CD4-positive, alpha-beta T cell treated with Interleukin-10 for 1 hour (primary cell): ENCODE measurements at regions not wholly inside any gene's neighbourhood (a gene's known extent, or its start where the extent isn't known, plus 50 kb on each side); places are given as distances from the start of the nearest gene placed in this dataset.
"Not testable (repeated sequence)": the region's sequence is repeated elsewhere in the genome, so short reads cannot be mapped to it uniquely, and the experiment has no call there.

ENCODE experiments used
- DNase-seq: peaks from one replicate; pipeline ENCODE4 v3.0.0-alpha.2; 2020

- no peak for DNase-seq
Measured at GRCh38 chr15:45962733-45963132, 327.9 kb downstream of the SQOR start.

- DNase-seq, result no peak
Measured at GRCh38 chr15:45970542-45970941, 335.7 kb downstream of the SQOR start.

- DNase-seq, result no peak
Measured at GRCh38 chr15:45980366-45980765, 345.5 kb downstream of the SQOR start.

- no peak for DNase-seq
Measured at GRCh38 chr15:45981625-45982024, 346.8 kb downstream of the SQOR start.

GRCh38 chr15:45991863-45992262, 357.0 kb downstream of the SQOR start:
- no peak for DNase-seq

- no peak for DNase-seq
Measured at GRCh38 chr15:45993072-45993471, 358.2 kb downstream of the SQOR start.

GRCh38 chr15:45993508-45993907, 358.7 kb downstream of the SQOR start:
- DNase-seq, result no peak

GRCh38 chr15:45995800-45996199, 361.0 kb downstream of the SQOR start:
- DNase-seq, result no peak

GRCh38 chr15:46014532-46014931, 379.7 kb downstream of the SQOR start:
- no peak for DNase-seq

- DNase-seq, result no peak
Measured at GRCh38 chr15:46034755-46035154, 399.9 kb downstream of the SQOR start.

- DNase-seq, result no peak
Measured at GRCh38 chr15:46039703-46040102, 404.9 kb downstream of the SQOR start.

- DNase-seq, result no peak
Measured at GRCh38 chr15:46041905-46042304, 407.1 kb downstream of the SQOR start.

- DNase-seq, result no peak
Measured at GRCh38 chr15:46059921-46060594, 425.2 kb downstream of the SQOR start.

- DNase-seq, result no peak
Measured at GRCh38 chr15:46061002-46061401, 426.2 kb downstream of the SQOR start.

GRCh38 chr15:46077220-46077619, 442.4 kb downstream of the SQOR start:
- DNase-seq, result no peak

GRCh38 chr15:46079046-46079445, 444.2 kb downstream of the SQOR start:
- no peak for DNase-seq

- DNase-seq, result no peak
Measured at GRCh38 chr15:46080016-46080415, 445.2 kb downstream of the SQOR start.

- DNase-seq, result no peak
Measured at GRCh38 chr15:46088486-46089445, 453.9 kb downstream of the SQOR start.

GRCh38 chr15:46089467-46089935, 454.7 kb downstream of the SQOR start:
- DNase-seq, result no peak

- DNase-seq, result no peak
Measured at GRCh38 chr15:46091860-46092450, 457.1 kb downstream of the SQOR start.

- not testable (repeated sequence) for DNase-seq
Measured at GRCh38 chr15:46098006-46098405, 463.2 kb downstream of the SQOR start.

- no peak for DNase-seq
Measured at GRCh38 chr15:46110755-46111154, 475.9 kb downstream of the SQOR start.

GRCh38 chr15:46111730-46112129, 476.9 kb downstream of the SQOR start:
- DNase-seq, result no peak

- no peak for DNase-seq
Measured at GRCh38 chr15:46117071-46117470, 482.2 kb downstream of the SQOR start.
